ENCODE measurements at regions not wholly inside any gene's neighbourhood (a gene's known extent, or its start where the extent isn't known, plus 50 kb on each side); places are given as distances from the start of the nearest gene placed in this dataset.

GRCh38 chr1:172821609-172822274, 162.8 kb downstream of the FASLG start:
- TF ChIP-seq, protein P1, sequence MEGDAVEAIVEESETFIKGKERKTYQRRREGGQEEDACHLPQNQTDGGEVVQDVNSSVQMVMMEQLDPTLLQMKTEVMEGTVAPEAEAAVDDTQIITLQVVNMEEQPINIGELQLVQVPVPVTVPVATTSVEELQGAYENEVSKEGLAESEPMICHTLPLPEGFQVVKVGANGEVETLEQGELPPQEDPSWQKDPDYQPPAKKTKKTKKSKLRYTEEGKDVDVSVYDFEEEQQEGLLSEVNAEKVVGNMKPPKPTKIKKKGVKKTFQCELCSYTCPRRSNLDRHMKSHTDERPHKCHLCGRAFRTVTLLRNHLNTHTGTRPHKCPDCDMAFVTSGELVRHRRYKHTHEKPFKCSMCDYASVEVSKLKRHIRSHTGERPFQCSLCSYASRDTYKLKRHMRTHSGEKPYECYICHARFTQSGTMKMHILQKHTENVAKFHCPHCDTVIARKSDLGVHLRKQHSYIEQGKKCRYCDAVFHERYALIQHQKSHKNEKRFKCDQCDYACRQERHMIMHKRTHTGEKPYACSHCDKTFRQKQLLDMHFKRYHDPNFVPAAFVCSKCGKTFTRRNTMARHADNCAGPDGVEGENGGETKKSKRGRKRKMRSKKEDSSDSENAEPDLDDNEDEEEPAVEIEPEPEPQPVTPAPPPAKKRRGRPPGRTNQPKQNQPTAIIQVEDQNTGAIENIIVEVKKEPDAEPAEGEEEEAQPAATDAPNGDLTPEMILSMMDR (IDR thresholded peaks at IDR 0.05) = no peak
- TF ChIP-seq POLR2A (IDR thresholded peaks at IDR 0.05) = no peak
